HUES6 (cell line): ENCODE measurements at regions not wholly inside any gene's neighbourhood (a gene's known extent, or its start where the extent isn't known, plus 50 kb on each side); places are given as distances from the start of the nearest gene placed in this dataset.
"Not testable (repeated sequence)": the region's sequence is repeated elsewhere in the genome, so short reads cannot be mapped to it uniquely, and the experiment has no call there.

Source experiments
- H3K27ac ChIP-seq: 2 replicates; pipeline ENCODE4 v1.7.0; 2013; ENCODE audit warnings: low read depth, mild to moderate bottlenecking, low read length, inconsistent platforms
- H3K27me3 ChIP-seq: 2 replicates; pipeline ENCODE4 v1.6.1; 2013; ENCODE audit warnings: low read length; ENCODE audit not compliant: control insufficient read depth, insufficient read depth
- H3K36me3 ChIP-seq: 2 replicates; pipeline ENCODE4 v1.6.1; 2013; ENCODE audit warnings: low read length; ENCODE audit not compliant: control insufficient read depth, insufficient read depth
- H3K4me1 ChIP-seq: 2 replicates; pipeline ENCODE4 v1.6.1; 2013; ENCODE audit warnings: low read length; ENCODE audit not compliant: control insufficient read depth, insufficient read depth
- H3K4me3 ChIP-seq: 2 replicates; pipeline ENCODE4 v1.5.1; 2013; ENCODE audit warnings: low read depth, low read length
- H3K9ac ChIP-seq: one replicate; pipeline ENCODE4 v1.6.1; 2013; ENCODE audit warnings: mild to moderate bottlenecking, low read length
- H3K9me3 ChIP-seq: 2 replicates; pipeline ENCODE4 v1.6.1; 2013; ENCODE audit warnings: low read depth, low read length; ENCODE audit not compliant: control insufficient read depth, insufficient read depth

DNA sequence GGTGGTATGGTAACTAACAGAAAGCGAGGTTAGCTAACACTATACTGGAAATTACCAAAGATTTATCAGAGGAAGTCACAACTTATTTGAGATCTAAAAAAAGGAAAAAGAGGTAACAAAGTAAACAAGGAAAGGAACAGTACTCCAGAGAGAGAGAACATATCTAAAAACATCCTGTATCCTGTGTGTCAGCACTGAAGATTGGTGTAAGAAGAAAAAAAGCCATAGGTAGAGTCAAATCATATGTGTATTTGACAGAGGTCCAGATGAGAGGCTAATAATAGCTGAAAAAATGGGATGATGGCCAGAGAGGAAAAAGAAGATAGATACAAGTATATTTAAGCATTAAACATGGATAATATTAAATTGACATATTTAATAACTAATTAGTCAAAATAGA is 802.0 kb upstream of the FAM174A start:
- H3K27me3 ChIP-seq, H3K27ac ChIP-seq, H3K4me1 ChIP-seq, H3K9me3 ChIP-seq, H3K36me3 ChIP-seq, H3K9ac ChIP-seq, H3K4me3 ChIP-seq: not testable (repeated sequence)

DNA sequence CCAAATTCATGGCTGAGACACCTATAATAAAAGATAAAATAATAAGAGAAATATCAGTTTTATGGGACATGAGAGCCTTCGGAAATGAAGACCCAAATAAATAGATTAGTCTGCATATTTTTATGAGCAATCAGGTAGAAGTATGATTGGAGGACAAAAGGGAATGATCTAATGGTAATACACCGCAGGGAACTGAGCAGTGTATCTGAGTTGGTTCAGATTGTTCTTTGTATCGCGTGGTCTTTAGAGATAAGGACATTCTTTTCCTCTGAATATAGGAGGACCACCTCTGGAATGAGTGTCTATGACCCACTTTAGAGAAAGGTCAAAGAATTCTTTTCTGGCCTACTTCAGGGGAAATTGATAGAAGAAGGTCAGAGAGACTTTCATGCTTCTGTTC is 801.8 kb upstream of the CHD1 start:
- not testable (repeated sequence) for H3K27ac ChIP-seq, H3K36me3 ChIP-seq, H3K9me3 ChIP-seq, H3K27me3 ChIP-seq, H3K4me3 ChIP-seq, H3K9ac ChIP-seq, H3K4me1 ChIP-seq

DNA sequence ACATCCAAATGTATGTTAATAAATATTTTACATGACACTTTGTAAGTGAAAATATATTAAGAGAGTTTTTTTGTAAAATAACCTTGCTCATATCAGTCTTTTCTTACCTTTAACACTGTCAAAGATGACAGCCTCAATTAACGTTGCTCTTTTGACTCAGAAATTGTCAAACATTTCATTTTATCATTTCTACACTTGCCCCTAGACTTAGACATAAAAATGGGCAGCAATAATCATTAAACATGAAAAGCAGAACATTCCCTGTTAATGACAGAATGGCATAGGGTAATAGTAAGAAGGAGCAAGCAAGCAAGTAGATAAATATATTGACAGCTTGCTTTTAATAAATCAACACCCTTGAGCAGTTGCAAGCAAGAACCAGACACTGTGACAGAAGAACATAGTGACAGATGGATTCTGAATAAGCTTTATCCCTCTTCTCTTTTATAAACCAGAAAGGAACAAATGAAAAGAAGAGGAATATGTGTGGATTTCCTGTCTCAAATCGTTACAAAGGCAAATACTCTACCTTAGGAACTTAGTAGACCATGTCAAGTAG is 796.0 kb upstream of the CHD1 start:
- no peak overlapping the region for H3K9ac ChIP-seq

DNA sequence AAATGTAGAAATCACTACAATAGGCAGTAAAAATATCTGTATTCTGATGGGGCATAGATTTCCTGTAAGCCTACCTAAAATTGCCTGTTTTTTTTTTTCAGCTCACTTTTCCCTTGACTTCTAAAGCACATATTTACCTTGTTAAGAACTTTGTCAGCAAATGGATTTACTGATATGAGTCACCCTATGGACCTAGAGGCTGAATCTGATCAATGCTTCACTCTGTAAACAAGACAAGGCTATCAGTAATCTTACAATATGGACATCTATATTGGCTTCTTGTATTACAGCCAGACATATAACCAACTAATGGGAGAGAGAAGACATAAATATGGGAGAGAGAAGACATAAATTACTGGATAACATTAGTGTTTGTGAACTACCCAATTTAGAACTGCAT is 792.7 kb upstream of the CHD1 start:
- H3K9ac ChIP-seq: no peak overlapping the region
- H3K4me1 ChIP-seq: no peaks in the 10 kb centered on the region
- no peaks in the 10 kb centered on the region for H3K36me3 ChIP-seq
- no peaks in the 10 kb centered on the region for H3K9me3 ChIP-seq
- H3K27ac ChIP-seq: no peak overlapping the region
- H3K4me3 ChIP-seq: no peak overlapping the region
- H3K27me3 ChIP-seq: no peaks in the 10 kb centered on the region

More for the DNA sequence above, 796.0 kb upstream of the CHD1 start:
- no peaks in the 10 kb centered on the region for H3K4me1 ChIP-seq
- no peaks in the 10 kb centered on the region for H3K27me3 ChIP-seq
- H3K36me3 ChIP-seq: no peaks in the 10 kb centered on the region
- no peaks in the 10 kb centered on the region for H3K9me3 ChIP-seq
- H3K27ac ChIP-seq: no peak overlapping the region
- no peak overlapping the region for H3K4me3 ChIP-seq

DNA sequence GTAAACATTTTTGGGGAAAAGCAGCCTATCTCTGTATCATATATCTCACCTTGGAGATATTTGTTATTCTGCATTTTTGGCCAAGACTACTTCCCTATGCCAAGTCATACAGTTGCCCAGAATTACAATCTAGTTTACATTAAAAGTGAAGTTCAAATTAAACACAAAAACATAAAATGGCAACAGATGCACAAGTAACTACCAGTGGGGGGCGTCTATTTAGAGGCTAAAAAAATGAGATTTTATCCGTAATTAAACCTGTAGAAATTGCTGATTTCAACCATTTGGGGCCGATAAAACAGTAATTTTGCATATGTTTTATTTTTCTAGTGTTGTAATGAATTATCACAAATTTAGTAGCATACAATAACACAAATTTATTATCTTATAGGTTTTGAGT is 787.1 kb upstream of the CHD1 start:
- Histone ChIP-seq H3K9me3 (peaks cover 3% of the 10 kb centered on the region; the same call in 1 of the 2 replicates), H3K9ac (no peak overlapping the region), H3K36me3 (no peaks in the 10 kb centered on the region), H3K4me1 (no peaks in the 10 kb centered on the region), H3K4me3 (no peak overlapping the region), H3K27me3 (no peaks in the 10 kb centered on the region), H3K27ac (no peak overlapping the region)

DNA sequence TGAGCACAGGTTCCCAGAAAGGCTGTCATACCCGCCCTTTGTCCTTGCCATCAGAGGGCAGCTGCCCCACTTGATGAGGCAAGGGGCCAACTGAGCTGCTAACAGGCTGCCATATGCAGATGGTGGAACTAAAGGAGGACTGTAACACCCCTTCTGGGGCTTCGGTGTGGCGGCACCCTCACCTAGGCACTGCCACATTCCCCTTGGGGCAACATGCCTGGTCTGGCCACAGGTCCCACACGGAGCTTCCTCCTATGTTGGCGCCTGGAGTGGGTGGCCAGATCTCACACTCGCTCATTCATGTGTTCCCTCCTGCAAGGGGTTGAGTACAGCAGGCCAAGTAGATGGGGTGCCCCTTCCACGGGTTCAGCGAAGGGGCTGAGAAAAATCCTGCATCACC is 777.4 kb upstream of the CHD1 start:
- H3K9ac ChIP-seq: no peak overlapping the region
- no peak overlapping the region for H3K27ac ChIP-seq
- no peaks in the 10 kb centered on the region for H3K27me3 ChIP-seq
- no peak overlapping the region for H3K4me3 ChIP-seq
- no peaks in the 10 kb centered on the region for H3K4me1 ChIP-seq
- H3K36me3 ChIP-seq: no peaks in the 10 kb centered on the region
- no peaks in the 10 kb centered on the region for H3K9me3 ChIP-seq

DNA sequence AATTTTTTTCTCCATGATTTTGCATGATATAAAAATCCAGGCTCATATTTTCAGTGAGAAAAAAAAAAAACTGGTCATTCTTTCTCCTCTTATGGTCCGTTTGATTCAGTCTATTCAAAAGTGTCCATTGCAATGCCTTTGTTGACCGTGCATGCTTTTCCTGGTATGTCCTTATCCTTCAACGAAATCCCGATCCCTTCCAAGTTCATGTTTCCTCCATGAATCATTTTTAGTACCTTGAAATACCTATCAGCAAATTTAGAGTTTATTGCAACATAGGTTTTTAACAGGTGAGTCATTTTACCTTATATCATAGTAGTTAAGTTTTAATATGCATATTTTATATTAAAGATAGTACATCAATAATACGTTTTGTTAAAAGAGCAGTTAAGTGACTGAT is 773.8 kb upstream of the CHD1 start:
- no peaks in the 10 kb centered on the region for H3K9me3 ChIP-seq
- no peaks in the 10 kb centered on the region for H3K27me3 ChIP-seq
- H3K4me3 ChIP-seq: no peak overlapping the region
- H3K36me3 ChIP-seq: no peaks in the 10 kb centered on the region
- H3K9ac ChIP-seq: no peak overlapping the region
- H3K27ac ChIP-seq: no peak overlapping the region
- H3K4me1 ChIP-seq: no peaks in the 10 kb centered on the region

DNA sequence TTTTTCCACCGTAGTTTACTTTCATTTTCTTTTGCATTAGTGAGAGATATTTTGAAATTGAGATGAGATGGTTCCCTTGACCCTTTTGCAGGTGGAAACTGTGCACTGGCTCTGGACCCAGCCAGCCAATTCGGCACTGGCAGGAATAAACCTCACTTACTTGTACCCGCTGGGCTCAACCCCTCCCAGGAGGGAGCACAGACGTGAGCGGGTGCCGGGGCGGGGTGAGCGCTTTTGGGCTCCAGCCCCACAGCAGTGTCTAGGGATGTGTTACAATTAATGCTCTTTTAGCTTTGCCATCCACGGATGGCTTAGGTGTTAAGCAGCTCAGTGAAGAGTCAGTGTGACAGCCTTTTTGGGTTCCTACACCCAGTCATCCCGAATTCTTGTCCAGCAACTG is 766.1 kb upstream of the CHD1 start:
- H3K36me3 ChIP-seq: no peaks in the 10 kb centered on the region
- H3K9me3 ChIP-seq: no peaks in the 10 kb centered on the region
- H3K27ac ChIP-seq: no peak overlapping the region
- no peak overlapping the region for H3K9ac ChIP-seq
- no peak overlapping the region for H3K4me3 ChIP-seq
- H3K4me1 ChIP-seq: no peaks in the 10 kb centered on the region
- H3K27me3 ChIP-seq: no peaks in the 10 kb centered on the region

DNA sequence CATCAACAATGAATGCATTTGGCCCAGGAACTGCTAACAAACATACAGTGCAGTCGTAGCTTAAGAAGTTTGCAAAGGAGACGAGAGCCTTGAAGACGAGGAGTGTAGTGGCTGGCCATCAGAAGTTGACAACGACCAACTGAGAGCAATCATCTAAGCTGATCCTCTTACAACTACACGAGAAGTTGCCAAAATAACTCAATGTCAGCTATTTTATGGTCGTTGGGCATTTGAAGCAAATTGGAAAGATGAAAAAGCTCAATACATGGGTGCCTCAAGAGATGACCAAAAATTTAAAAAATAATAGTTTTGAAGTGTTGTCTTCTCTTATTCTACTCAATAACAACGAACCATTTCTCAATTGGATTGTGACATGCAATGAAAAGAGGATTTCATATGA is 757.7 kb upstream of the CHD1 start:
- H3K9me3 ChIP-seq: no peaks in the 10 kb centered on the region
- no peaks in the 10 kb centered on the region for H3K4me1 ChIP-seq
- H3K9ac ChIP-seq: no peak overlapping the region
- H3K27me3 ChIP-seq: no peaks in the 10 kb centered on the region
- no peaks in the 10 kb centered on the region for H3K36me3 ChIP-seq
- H3K4me3 ChIP-seq: no peak overlapping the region
- H3K27ac ChIP-seq: no peak overlapping the region

DNA sequence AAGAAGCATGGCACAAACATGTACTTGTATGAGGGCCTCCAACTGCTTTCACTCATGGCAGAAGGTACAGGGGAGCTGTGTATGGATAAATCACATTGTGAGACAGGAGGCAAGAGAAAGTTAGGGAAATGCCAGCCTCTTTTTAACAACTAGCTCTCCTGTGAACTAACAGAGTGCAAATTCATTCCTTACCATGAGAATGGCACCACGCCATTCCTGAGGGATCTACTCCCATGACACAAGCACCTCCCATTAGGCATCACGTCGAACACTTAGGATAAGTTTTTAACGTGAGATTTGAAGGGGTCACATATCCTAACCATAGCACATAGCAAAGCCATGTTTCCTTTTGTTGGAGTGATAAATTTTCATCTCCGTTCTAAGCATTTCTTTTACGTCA is 747.2 kb upstream of the CHD1 start:
- no peaks in the 10 kb centered on the region for H3K36me3 ChIP-seq
- H3K4me3 ChIP-seq: no peak overlapping the region
- H3K27me3 ChIP-seq: no peaks in the 10 kb centered on the region
- no peaks in the 10 kb centered on the region for H3K9me3 ChIP-seq
- H3K27ac ChIP-seq: no peak overlapping the region
- H3K4me1 ChIP-seq: no peaks in the 10 kb centered on the region
- no peak overlapping the region for H3K9ac ChIP-seq

DNA sequence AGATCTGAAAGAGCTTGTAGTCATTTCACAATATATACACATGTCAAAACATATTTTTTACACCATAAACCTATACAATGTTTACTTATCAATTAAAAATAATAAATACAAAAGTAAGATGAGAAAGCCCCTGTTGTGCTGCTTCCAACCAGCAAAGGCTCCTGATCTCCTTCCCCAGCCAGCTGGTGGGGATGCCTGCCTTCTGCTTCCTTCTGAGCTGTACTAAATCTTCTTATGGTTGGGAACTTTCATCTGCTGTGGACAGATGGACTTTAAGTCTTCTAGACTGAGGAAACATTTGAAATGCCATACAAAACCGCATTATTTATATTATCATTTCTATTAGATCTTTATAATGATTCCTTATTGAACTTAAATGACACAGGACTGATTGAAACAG is 745.3 kb upstream of the CHD1 start:
- Histone ChIP-seq H3K27me3 (no peaks in the 10 kb centered on the region), H3K27ac (no peak overlapping the region), H3K36me3 (no peaks in the 10 kb centered on the region), H3K4me3 (no peak overlapping the region), H3K9me3 (no peaks in the 10 kb centered on the region), H3K9ac (no peak overlapping the region), H3K4me1 (no peaks in the 10 kb centered on the region)

DNA sequence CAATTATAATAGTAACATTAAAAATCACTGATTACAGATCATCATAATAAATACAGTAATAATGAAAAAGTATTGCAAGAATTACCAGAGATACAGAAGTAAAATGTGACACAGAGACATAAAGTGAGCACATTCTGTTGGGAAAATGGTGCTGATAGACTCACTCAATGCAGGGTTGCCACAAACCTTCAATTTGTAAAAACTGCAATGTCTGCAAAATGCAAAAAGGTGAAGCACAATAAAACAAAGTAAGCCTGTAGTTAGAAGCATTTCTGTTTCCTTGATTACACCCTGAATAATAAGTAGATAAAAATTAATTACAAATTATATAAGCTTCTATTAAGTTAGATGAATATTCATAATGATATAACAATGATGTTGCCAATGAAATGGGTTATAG is 736.2 kb upstream of the CHD1 start:
- H3K4me3 ChIP-seq: no peak overlapping the region
- no peak overlapping the region for H3K9ac ChIP-seq
- H3K36me3 ChIP-seq: no peaks in the 10 kb centered on the region
- no peaks in the 10 kb centered on the region for H3K9me3 ChIP-seq
- no peak overlapping the region for H3K27ac ChIP-seq
- no peaks in the 10 kb centered on the region for H3K27me3 ChIP-seq
- H3K4me1 ChIP-seq: no peaks in the 10 kb centered on the region
